Activated CD4-positive, CD25-positive, alpha-beta regulatory T cell treated with anti-CD3 and anti-CD28 coated beads, Interleukin-2, amount 50 U/mL, for 24 hours (primary cell): ENCODE measurements at regions not wholly inside any gene's neighbourhood (a gene's known extent, or its start where the extent isn't known, plus 50 kb on each side); places are given as distances from the start of the nearest gene placed in this dataset.
"Not testable (repeated sequence)": the region's sequence is repeated elsewhere in the genome, so short reads cannot be mapped to it uniquely, and the experiment has no call there.

ENCODE experiments used
- ATAC-seq, 2 donors: fragments of 150-1000 bp; cut with Tn5 transposase; one replicate each; pipeline ENCODE4 v1.10.0; 2021; ENCODE audit warnings: mild to moderate bottlenecking in 1 of 2, moderate library complexity in 1 of 2

DNA sequence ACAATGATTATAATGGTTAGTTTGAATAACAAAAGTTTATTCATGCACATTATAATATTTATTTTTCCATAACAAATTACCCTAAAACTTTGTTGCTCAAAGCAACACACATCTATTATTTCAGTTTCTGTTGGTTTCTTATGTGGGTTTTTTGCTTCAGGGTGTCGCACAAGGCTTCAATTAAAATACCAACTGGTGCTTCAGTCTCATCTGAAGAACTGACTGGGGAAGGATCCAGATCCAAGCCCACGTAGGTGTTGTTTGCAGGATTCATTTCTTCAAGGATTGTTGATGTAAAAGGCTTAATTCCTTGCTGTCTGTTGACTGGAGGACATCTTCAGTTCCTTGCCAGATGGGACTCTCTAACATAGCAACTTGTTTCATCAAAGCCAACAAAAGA, 747.2 kb upstream of the PCDH20 start:
- no peak for ATAC-seq

DNA sequence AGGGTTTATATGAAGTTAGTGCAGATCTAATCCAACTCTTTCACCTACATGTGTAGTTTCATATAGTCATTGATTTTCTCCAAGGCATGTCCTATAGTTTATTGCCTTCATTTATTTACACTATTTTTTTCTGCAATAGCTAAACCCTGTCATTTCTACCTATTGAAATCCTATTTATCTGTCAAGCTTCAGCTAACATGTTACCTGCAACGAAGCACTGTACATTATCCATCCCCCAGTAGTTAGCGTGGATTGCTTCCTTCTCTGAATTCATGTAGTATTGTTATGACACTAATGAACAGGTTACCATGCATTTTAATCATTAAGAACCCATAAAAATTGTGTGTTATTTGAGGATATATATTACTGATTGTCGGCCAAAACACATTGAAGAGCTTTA, 742.9 kb upstream of the PCDH20 start:
- no peak for ATAC-seq

DNA sequence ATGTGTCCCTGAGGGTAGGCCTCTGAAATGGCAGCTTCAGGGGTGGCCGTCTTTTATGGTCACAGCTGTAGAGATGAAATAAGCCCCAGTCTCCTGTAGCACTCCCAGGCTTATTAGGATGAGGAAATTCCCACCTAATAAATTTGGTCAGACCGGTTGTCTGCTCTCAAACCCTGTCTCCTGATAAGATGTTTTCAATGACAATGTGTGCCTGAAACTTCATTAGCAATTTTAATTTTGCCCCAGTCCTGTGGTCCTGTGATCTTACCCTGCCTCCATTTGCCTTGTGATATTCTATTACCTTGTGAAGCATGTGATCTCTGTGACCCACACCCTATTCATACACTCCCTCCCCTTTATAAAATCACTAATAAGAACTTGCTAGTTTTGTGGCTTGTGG, 736.1 kb upstream of the PCDH20 start:
- not testable (repeated sequence) for ATAC-seq

DNA sequence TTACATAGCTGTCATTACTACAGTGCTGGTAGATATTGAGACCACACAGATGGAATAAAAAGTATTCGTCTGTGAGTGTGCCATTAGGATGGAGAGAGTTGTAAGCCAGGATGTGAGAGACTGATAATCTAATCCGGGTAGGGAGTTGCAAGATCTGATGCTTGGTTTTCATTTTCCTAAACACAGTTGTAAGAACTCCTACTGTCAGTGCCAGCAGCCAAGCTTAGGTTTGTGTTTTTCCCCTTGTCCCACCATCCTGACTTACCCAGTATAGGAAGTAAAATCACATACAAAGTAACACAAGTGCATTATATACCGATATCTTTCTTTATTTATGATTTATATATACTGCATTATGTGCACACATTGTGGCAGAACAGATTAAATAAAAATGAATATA, 726.4 kb upstream of the PCDH20 start:
- ATAC-seq, result no peak

DNA sequence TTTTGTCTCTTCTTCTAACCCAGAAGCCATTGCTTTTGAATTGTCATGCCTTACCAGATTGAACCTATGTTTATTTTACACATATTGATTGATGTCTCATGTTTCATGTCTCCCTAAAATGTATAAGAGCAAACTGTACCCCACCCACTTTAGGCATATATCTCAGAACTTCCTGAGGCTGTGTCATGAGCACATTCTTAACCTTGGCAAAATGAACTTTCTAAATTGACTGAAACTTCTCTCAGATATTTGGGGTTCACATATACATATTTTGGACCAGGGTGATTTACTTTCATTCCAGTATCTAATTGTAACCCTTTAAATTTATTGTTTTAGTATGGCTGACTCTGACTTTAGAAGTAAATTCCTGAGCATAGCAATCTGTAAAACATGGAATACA, 723.9 kb upstream of the PCDH20 start:
- no peak for ATAC-seq

DNA sequence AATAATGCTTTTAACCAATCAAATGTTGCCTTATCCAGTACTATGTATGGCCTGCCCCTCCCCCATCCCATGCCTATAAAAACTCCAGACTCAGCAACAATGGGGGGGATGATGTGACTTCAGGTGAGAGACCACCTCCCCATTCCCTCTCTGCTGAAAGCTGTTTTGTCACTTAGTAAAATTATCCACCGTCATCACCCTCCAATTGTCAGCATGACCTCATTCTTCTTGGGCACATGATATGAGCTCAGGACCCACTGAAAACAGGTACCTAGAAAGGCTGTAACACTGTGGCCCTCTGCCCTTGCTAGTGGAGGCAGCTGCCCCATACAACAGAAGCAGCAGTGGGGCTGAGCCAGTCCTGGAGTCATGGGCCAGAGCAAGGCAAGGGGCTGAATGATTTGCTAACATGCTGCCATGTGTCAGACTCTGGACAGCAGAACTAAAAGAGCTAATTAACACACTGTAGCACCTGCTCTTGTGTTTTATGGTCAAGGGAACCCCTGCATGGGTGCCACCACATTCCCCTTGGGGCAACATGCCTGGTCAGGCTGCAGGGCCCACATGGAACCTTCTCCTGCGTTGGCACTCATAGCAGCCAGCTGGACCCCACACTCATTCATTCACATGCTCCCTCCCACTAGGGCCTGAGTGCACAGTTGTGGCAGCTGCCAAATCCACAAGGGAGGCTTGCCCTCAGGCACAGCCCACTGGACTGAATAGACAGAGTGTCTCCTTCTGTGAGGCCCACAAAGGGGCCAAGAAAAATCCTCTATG, 722.2 kb upstream of the PCDH20 start:
- no peak for ATAC-seq

DNA sequence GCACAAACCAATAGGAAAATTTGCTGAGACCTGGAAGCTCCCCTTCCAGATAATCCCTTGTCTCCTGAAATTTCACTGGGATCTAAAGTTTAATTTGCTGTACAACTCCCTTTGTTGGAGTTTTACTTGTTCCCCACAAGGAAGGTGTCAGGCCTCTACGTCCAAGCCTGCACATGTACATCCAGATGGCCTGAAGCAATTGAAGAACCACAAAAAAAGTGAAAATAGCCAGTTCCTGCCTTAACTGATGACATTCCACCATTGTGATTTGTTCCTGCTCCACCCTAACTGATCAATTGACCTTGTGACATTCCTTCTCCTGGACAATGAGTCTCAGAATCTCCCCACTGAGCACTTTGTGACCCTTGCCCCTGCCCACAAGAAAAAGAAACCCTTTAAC, 716.0 kb upstream of the PCDH20 start:
- ATAC-seq, result no peak

DNA sequence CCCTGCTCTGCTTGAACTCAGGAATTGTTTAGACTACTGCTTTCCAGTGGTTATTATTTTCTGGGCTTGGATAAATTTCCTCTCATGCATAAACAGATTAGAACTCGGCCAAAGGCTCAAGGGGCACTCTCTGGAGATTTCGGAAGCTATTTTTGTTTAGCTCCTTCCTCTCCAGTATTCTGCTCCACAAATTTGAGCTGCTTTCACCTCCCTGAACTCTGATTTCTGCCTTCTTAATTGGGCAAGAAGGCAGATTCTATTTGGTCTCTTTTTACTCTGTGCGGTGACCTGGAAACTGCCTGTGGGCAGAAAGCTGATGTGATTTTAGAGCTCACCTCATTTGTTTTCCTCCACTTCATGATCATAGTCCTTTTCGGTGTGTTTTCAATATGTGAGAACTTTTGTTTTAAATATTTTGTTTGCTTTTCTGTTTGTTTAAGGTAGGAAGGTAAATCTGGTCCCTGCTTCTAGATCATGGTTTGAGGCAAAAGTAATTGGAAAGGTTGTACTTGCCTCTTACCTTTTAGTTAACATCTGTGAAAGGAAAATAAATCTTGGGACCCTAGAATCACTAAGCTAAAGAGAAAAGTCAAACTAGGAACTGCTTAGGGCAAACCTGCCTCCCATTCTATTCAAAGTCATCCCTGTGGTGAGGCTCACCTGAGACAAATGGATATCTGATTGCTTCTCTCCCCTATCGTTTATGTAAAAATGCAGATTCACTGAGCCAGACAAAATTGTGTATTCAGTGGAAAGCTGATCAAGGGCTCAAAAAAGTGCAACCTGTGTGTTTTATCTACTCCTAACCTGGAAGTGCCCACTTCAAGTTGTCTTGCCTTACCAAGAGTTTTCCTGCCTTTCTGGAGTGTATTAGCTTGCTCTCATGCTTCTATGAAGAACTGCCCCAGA, 714.7 kb upstream of the PCDH20 start:
- ATAC-seq, result no peak

DNA sequence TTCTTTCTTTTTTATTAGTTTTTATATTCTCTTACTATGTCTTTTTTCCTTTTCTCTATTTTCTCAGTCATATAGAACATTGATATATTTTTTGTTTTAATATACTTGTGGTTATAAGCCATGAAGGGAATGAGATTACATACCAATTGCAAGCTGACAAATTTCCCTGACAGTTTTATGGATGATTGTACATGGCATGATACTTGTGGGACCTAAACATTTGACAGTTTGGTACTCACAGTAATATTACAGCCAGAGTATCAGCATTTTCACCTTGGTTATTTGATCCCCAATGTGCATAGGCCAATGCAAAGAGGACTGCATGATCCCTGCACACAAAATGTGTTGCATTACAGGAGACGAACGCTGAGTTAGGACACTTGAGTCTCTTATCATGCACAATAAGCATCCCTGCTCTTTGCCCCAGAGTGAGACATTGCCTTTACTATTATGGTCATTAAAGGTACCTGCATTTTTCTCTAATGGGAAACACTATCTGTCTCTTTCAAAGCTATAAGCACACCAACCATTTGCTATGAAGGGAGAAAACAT, 713.4 kb upstream of the PCDH20 start:
- ATAC-seq, result no peak

DNA sequence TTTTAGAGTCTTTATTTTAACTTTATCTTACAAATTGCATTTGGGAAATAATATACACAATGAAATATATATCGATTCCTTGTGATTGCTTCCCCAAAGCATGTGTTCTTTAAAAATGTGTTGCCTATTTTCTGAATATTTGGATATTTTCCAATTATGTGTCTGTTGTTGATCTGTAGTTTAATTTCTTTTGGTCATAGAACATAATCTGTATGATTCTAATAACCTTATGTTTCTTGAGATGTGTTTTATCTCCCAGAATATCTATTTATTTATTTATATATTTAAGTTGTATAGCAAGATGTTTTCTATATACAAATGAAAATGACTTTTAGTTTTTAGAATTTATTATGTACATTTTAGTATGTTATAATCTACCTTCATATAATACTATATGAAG, 710.8 kb upstream of the PCDH20 start:
- ATAC-seq, result no peak

DNA sequence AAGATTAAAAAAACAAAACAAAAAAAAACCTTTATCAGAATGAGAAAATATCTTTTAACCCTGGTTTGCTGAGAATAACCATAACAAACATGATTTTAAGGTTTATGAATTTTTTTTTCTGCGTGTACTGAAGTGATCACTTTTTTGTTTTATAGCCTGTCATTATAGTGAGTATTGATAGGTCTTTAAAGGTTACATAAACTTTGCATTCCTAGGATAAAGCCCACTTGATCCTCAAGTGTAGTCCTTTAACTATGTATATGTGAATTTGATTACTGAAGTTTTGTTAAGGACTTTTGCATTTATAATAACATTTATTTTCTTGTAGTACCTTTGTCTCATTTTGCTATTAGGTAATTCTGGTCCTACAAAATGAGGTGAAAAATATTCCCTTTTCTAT, 709.8 kb upstream of the PCDH20 start:
- ATAC-seq, result no peak

DNA sequence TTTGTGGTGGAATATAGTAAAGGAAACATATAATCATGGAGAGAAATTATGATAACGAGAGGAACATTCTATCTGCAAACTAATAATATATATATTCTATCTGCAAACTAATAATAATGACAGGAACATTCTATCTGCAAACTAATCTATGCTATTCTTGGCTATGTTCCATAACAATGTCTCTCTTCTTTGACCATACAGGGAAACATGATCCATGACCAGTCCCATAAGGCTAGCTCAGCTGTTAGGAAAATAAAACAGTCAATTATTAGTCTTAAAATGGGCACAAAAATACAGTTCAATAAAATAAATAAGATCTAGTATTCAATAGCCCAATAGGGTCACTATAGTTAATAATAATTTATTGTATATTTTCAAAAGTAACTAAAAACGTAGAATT, 707.8 kb upstream of the PCDH20 start:
- no peak for ATAC-seq

DNA sequence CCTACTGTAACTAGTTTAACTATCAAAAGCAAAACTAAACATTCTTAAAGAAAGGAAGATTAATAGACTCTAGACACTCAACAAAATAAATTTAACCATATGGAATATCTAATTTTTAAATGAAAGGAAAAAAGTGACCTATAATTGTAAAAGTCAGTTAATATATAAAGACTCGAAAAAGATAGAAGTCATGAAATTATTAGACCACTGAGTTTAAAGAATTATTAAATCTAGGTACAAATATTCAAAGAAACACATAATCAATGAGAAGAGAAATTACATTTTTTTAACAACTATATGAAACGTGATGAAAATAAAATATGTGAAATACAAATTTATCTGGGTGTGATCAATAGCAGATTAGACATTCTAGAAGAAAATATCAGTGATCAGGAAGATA, 706.8 kb upstream of the PCDH20 start:
- no peak for ATAC-seq

DNA sequence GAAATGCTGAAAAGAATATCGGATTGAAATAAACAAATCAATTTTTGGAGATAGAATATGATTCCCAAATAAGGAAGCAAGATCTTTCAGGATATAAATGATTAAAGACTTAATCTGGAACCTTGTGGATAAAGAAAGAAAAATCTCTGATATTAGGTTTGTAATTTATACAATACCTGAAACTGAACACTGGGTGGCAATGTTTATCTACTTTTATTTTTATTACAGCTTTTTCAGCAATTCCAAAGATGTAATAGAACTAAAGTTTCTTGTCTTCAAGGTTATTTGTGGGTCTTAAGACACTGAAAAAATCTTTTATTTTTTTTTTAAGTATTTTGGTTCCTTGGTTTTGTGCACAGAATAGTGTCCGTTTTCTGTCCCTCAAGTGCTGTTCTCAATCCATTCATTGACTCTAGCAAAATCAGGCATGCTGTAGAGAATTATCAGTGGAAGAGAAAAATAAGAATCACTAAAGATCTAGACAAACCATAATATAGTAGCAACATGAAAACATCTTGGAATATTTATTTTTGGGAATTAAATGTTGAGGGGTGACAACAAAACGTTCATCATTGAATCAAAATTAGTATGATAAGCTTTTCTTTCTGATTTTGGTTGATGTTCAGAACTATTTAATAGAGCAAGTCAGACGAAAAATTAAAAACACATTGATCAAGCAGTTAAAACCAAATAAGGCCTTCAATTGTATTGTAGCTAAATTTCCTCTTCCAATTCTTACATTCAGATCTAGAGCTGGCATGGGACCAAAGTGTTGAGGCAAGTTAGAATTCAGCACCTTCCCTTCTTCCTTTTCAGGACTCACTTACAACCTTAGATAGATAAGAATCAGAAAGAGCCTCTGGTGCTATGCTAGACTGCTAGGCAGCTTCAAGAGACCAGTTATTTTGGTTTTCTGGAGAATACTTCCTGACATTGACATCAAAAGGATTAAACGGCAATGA, 704.4 kb upstream of the PCDH20 start:
- ATAC-seq, result no peak

DNA sequence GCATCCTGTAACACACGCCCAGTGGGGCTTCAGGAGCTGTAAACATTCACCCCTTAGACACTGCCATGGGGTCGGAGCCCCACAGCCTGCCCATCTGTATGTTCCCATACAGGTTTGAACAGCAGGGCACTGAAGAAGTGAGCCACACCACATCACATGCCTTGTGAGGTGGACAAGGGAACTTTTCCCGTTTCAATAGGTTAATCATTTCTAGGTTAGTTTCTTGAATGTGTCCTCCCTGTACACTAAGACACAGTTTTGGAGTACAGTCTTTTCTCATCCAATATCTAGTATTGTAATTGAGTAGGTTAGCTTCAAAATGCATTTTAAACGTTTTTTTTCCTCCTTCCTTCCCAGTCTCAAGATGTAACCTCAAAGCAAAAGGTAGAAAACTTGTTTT, 700.2 kb upstream of the PCDH20 start:
- no peak for ATAC-seq

DNA sequence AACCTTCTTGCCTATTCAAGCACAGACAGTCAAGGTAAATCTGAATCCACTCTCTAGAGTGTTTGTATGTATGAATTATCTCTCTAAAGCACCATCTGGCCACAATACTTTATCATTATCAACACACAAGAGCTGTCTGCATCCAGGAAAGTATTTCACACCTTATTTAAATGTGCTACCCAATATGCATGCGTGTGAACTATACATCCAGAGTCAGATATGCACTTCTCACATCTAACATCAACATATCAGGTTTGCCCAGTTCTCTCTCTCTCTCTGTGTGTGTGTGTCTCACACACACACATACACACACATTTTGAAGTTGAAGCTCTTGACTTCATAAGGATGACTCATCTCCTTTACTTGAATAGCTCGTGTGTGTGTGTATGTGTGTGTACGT, 697.5 kb upstream of the PCDH20 start:
- no peak for ATAC-seq

DNA sequence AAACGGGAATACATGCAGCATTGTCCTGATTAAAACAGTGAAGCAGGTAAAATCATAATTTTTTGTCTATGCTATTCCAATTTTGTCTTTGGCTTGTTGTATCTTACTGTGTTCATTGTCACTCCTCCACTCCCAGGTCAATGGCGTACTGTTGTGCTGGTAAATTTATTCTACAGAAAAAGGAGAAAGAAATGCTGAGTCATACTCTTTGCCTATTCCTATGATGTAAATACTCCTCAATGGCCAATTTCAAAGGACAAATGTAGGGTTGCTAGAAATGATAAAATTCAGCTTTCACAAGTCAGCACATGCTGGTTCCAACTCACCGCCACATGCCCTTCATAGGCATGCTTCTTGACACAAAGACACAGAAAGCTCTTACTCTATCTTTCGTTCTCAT, 694.4 kb upstream of the PCDH20 start:
- ATAC-seq, result no peak

DNA sequence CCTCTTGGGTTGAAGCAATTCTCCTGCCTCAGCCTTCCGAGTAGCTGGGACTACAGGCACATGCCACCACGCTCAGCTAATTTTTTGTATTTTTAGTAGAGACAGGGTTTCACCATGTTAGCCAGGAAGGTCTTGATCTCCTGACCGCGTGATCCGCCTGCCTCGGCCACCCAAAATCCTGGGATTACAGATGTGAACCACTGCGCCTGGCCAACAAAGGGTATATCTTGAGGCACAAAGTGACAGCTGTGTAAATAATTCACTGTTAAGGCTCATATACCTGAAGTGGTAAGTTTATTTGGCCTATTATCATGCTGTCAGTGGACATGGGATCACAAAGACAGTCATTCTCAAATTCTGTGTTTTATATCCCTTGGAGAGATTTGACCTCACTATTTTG, 688.5 kb upstream of the PCDH20 start:
- not testable (repeated sequence) for ATAC-seq

DNA sequence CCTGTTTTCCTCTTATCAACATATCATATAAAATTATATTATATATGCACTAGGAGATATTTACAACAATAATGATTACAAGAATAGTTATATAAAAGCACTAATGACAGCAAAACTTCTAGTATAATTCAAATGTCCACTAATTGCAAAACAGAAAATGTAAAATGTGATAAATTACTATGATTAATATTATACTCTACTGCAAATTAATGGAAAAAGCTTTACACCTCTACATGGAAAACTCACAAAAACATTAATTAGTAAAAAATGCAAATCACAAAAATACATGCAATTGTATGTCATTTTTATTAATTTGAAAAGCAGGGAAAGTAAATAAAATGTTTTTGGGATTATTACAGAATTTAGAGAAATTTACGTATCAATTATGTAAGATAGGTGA, 681.0 kb upstream of the PCDH20 start:
- ATAC-seq, result no peak

DNA sequence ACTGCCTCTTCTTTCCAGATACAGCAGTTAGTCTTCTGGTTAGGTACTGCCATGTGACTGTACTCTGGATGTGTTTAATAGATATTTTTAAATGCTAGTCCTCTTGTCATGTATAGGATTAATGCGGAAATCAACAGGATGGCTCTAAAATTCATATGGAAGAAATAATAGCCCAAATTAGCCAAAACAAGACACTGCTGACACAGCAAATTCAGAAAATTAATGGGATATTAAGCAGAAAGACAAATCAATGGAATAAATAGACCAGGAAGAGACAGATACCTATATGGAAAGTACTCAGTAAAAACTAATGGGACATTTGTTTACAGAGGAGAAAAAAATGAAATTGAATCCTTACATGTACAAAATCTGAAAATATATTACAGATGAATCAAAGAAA, 679.3 kb upstream of the PCDH20 start:
- ATAC-seq, result no peak

DNA sequence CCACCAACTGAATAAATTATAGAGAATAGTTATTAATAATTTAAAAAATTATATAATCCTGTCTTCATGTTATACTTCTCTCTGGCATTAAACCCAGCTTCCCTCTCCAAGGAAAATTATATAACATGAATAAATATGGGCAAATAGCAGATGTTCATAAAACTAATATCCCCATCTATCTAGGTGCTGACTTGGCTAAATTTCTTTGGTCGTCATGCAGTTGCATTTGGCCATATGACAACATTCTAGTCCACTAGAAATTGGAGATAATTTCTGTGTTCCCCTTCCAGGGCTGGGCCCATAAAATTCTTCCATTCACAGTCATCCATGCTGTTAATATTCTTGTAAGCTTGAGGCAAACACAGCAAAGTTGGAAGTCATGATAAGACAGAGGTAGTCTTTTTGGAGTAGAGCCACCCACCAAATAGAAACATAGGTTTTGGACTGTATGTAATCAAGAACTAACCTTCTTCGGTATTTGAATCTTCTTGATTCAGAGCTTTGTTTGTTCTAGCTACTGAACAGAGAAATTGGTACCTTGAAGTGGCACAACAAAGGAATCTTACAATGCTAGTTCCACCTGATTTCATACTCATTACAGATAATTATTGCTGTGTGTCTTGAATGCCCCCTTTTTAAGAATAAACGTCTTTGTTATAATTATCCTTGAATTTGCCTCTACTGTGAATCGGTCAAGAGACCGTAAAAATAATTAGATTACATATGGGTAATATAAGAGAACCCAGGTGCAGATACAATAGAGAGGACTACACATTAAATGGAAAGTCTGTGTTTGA, 678.5 kb upstream of the PCDH20 start:
- ATAC-seq, result no peak

DNA sequence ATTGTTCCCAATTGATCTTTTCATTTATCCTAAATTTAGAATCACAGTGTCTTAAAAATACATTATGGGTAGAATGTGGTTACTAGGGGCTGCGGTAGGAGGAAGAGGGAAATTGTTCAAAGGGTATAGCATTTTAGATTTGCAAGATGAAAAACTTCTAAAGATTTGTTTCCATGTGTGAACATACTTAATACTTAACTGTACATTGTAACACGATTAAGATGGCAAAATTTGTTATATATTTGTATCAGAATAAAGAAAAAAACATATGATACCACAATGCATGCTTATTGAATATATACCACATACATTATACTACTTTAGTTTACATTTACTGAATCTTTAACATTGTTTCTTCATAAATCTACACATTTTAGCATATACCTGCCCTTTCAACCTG, 677.3 kb upstream of the PCDH20 start:
- ATAC-seq, result no peak
